IPS DF 4.7 (cell line): ENCODE measurements at regions not wholly inside any gene's neighbourhood (a gene's known extent, or its start where the extent isn't known, plus 50 kb on each side); places are given as distances from the start of the nearest gene placed in this dataset.

Experiments
- DNase-seq: peaks from one replicate; pipeline ENCODE4 v3.0.0-alpha.2; 2013; ENCODE audit warnings: low spot score; ENCODE audit errors: extremely low read depth

DNA sequence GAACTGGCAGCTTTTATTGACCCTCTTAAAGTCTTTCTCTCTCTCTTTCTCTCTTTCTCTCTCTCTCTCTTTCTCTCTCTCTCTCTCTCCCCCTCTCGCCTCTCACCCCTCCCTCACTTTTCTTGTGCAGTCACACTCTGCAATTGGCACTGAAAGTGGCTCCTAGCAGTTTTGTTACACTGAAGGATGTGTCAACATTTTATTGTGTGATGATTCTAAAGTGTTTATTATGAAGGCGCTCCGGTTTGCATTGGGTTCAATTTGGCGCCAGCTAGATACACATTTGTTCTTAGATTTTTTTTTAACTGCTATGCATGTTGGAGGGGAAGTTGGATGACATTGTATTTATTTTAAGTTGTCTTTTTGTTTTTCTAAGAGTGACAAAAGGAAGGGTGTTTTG is 64.0 kb upstream of the CHRM3 start:
- no peak for DNase-seq

DNA sequence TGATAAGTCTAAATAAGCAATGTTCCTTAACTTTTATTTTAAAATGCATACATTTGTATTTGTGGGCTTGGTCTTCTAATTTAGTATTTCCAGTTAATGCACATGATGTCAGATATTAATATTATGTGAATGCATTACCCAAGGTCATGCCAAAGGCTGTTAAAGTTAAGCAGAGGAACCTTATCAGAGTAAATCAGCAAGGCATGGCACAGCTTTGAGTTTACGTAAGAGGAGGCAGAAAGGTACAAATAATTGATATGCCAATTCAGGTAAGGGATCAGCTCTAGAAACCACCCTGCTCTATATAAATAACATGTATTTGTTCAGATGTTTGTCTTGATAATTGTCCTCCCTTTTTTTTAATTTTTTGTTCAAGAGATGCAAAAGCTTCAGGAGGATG is 64.5 kb upstream of the CHRM3 start:
- no peak for DNase-seq

DNA sequence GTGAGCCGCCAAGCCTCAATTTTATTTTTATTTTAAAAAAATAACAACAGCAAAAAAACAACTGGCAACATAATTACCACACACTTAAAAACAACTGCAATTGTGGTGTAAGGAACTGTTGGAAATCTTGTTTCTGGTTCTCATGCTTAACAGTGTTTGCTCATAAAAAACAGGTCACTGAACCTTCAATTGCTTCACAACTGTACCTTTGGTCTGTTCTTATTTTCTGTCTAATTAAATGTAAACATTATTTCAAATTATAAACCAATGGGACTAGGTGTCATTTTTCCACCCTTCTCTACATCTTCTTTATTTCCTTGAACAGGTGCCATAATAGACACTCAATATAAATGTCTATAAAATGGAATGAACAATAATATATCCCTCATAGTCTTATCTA is 68.4 kb upstream of the CHRM3 start:
- DNase-seq, result no peak

- DNase-seq, result no peak
Measured at GRCh38 chr1:239315631-239316217, 70.6 kb upstream of the CHRM3 start.

GRCh38 chr1:239311331-239311730 is 75.0 kb upstream of the CHRM3 start:
- DNase-seq, result no peak

GRCh38 chr1:239308701-239309333 is 77.6 kb upstream of the CHRM3 start:
- DNase-seq, result no peak

GRCh38 chr1:239307886-239308285 is 78.5 kb upstream of the CHRM3 start:
- DNase-seq, result no peak

DNA sequence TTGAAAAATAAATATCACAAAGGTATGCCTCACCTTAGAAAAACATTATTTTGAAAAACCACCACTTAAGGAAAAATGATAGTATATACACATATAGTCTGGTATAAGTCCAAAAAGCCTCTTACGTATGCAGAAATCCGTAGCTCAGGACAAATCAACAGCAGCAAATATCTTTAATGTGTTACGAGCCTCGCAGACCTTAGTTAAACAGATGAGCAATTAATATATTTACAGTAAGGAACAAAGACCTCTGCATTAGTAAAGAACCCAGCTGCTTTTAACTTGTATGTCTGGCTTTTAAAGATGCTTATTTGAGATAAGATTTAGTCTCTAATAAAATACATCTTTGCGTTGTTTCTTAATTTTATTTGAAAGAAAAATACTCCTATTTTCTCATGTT is 79.9 kb upstream of the CHRM3 start:
- DNase-seq, result no peak

- no peak for DNase-seq
Measured at GRCh38 chr1:239303289-239303688, 83.1 kb upstream of the CHRM3 start.

DNA sequence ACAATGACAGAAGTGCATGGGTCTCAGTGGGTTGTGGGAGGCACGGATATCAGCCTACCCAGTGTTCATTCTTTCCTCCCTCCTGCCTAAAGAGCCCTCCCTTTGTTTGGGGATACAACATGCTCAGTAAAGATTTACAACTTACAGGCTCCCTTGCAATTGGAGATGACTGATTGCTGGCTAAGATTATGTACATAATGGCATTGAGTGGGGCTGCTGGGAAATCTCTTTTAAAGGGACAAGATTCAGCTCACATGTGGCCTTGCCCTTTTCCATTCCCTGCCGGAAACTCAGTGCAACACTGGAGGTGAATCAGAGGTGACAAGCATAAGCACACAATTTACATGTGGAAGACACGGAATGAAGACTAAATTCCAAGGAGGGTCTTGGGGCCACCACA is 83.7 kb upstream of the CHRM3 start:
- DNase-seq, result no peak

- no peak for DNase-seq
Measured at GRCh38 chr1:239301251-239301650, 85.1 kb upstream of the CHRM3 start.

DNA sequence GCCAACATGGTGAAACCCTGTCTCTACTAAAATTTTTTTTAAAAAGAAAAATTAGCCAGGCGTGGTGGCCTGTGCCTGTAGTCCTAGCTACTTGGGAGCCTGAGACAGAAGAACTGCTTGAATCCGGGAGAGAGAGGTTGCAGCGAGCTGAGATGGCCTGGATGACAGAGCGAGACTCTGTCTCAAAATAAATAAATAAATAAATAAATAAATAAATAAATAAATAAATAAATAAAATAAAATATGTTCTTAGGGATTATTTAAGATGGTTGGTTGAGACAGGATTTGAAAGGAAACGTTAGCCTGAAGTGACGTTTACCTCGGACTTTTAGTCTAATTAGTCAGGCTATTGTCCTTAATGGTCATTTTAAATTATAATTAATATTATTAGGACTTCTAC is 88.5 kb upstream of the CHRM3 start:
- DNase-seq, result no peak

GRCh38 chr1:239293350-239294110 is 92.8 kb upstream of the CHRM3 start:
- no peak for DNase-seq

DNA sequence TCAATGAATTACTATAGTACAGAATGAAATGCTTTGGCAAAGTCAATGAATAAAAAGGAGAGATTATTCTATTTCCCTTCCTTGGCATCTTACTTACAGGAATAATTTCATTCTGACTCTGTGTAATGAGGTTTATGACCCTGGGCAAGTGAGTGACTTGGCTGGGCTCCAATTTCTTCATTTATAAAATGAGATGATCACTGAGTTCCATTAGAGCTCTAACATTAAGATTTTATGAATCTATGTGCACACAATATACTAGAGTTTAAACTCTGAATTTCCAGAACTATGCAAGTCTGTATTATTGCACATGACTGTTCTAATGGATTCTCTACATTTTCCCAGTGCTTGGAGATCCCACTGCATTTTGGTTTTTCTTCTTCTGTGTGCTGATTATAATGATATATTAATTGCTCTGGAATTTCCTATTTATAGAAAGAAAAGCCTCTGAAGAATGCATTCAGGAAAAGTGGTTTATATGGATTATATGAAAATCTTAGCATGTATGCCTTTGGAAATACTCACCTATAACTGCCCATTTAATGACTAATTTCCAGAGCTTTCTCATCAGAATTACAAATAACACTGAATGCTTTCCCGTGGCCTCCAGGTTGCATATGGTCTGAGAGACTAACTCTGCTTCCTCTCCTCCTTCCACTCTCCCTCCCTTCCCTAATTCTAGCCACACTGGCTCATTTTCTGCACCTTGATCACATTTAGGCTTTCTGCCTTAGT is 97.4 kb upstream of the CHRM3 start:
- no peak for DNase-seq

DNA sequence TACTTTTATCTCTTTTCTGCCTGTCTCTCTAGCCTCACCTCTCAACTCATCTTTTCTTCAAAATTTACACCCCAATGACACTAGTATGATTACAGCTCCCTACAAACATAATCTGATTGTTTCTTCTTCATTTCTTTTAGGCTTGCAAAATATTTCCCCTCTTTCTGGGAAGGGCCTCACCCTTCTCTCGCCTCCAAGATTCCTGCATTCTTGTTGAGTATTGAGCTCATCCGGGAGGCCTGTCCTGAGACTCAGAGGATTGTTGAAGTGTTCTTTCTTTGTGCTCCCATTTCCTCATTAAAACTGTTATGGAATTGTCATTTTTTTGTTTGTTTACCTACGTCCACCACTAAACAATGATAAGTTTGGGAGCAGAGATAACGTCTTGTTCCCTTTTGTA is 99.1 kb upstream of the CHRM3 start:
- DNase-seq, result no peak

GRCh38 chr1:239283216-239283615 is 103.2 kb upstream of the CHRM3 start:
- no peak for DNase-seq

- no peak for DNase-seq
Measured at GRCh38 chr1:239282411-239282810, 104.0 kb upstream of the CHRM3 start.

GRCh38 chr1:239276051-239276450 is 110.3 kb upstream of the CHRM3 start:
- DNase-seq, result no peak

- no peak for DNase-seq
Measured at GRCh38 chr1:239274242-239274830, 112.0 kb upstream of the CHRM3 start.

- DNase-seq, result no peak
Measured at GRCh38 chr1:239270509-239270908, 115.9 kb upstream of the CHRM3 start.

GRCh38 chr1:239269706-239270105 is 116.7 kb upstream of the CHRM3 start:
- no peak for DNase-seq

GRCh38 chr1:239268941-239269340 is 117.4 kb upstream of the CHRM3 start:
- DNase-seq, result no peak
